ENCODE measurements at regions not wholly inside any gene's neighbourhood (a gene's known extent, or its start where the extent isn't known, plus 50 kb on each side); places are given as distances from the start of the nearest gene placed in this dataset.

DNA sequence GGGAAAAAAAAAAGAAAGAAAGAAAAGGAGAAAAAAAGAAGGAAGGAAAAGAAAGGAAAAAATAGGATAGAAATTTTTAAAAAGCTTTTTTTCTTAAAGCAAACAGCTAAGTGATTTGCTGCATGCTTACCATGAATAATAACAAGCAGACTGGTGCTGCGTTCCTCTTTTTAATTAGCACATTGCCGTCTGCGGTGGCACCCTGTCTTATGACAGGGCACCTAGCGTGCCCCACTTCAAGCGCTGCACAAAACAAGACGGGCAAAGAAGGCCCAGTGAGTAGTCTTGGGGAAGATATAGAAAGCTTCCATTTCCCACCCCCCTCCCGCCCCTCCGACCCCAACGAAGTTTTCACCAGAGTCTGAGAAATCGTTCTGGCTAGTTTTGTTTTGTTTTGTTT is 513.9 kb downstream of the ZNF608 start:
- TF ChIP-seq EZH2 (IDR thresholded peaks at IDR 0.05; ENCODE audit: borderline replicate concordance, low read depth, low read length, poor library complexity, severe bottlenecking) = no peak
- TF ChIP-seq CTCF (conservative IDR thresholded peaks at IDR 0.05; ENCODE audit: low read depth, low read length) = no peak
- intact Hi-C loops (cut with micrococcal nuclease; ENCODE audit: unreplicated experiment) = no loop called here
- POLR2A ChIA-PET (ENCODE audit: low non-redundant PET) = no interaction called here
- Histone ChIP-seq H3K27ac (ENCODE audit: low read depth, low read length, poor library complexity, severe bottlenecking) (no peak overlapping the region), H3K4me1 (ENCODE audit: insufficient read depth, low read length, poor library complexity, severe bottlenecking) (no peaks in the 10 kb centered on the region), H3K27me3 (replicated peaks; ENCODE audit: insufficient read depth, low read depth, low read length, poor library complexity) (no peaks in the 10 kb centered on the region), H3K9me3 (ENCODE audit: low read depth, low read length, poor library complexity, severe bottlenecking) (no peaks in the 10 kb centered on the region), H3K36me3 (ENCODE audit: insufficient read depth, low read length, poor library complexity, severe bottlenecking) (no peaks in the 10 kb centered on the region), H3K4me3 (ENCODE audit: low read depth, low read length, poor library complexity, severe bottlenecking) (no peak overlapping the region)
- CTCF ChIA-PET = no interaction called here
- BruUV-seq (replicated peaks) = no TSS peak
- no peak for DNase-seq (ENCODE audit: low spot score)

DNA sequence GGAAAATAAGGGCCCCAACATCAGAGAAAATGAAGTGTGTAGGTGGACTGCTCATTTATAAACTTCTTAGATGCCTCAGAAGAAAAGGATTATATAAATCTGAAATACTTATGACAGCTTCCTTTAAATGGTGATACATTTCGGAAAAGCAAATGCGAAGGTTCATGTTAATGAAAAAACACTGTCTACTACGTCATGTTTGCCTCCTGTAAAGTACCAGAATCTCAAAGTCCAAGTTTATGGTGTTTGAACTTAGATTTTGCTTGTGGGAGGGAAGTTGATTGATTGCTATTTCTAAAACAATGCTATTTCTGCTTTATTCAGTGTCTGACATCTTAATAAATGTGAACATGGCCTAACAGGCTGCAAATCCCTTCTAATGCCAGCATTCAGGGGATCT is 514.6 kb downstream of the ZNF608 start:
- no TSS peak for BruUV-seq (replicated peaks)
- intact Hi-C loops (cut with micrococcal nuclease; ENCODE audit: unreplicated experiment) = no loop called here
- CTCF ChIA-PET = no interaction called here

DNA sequence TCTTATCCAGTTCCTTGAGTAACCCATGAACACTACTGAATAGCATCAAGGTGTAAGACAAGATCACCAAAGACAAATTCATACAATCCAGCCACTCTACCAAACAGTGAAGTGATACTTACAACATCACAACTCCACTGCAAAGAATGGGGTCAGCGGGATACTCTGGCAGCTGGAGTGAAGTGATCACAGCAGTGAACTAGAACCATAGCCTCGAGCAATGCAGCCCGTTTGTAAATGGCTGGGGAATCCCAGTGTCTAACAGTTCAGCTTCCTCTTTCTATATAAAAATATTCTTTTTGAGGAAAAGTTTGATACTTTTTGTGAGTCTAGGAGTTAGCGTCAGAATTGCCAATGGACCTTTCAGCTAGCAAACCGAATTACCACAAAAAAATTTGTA is 515.2 kb downstream of the ZNF608 start:
- intact Hi-C loops (cut with micrococcal nuclease; ENCODE audit: unreplicated experiment) = no loop called here
- DNase-seq (ENCODE audit: low spot score) = no peak
- Histone ChIP-seq H3K4me1 (ENCODE audit: insufficient read depth, low read length, poor library complexity, severe bottlenecking) (no peaks in the 10 kb centered on the region), H3K36me3 (ENCODE audit: insufficient read depth, low read length, poor library complexity, severe bottlenecking) (no peaks in the 10 kb centered on the region), H3K9me3 (ENCODE audit: low read depth, low read length, poor library complexity, severe bottlenecking) (no peaks in the 10 kb centered on the region), H3K27ac (ENCODE audit: low read depth, low read length, poor library complexity, severe bottlenecking) (no peak overlapping the region), H3K27me3 (replicated peaks; ENCODE audit: insufficient read depth, low read depth, low read length, poor library complexity) (no peaks in the 10 kb centered on the region), H3K4me3 (ENCODE audit: low read depth, low read length, poor library complexity, severe bottlenecking) (no peak overlapping the region)
- CTCF ChIA-PET = no interaction called here
- POLR2A ChIA-PET (ENCODE audit: low non-redundant PET) = no interaction called here
- no TSS peak for BruUV-seq (replicated peaks)
- no peak for TF ChIP-seq EZH2 (IDR thresholded peaks at IDR 0.05; ENCODE audit: borderline replicate concordance, low read depth, low read length, poor library complexity, severe bottlenecking)
- no peak for TF ChIP-seq CTCF (conservative IDR thresholded peaks at IDR 0.05; ENCODE audit: low read depth, low read length)

More for the DNA sequence above, 514.6 kb downstream of the ZNF608 start:
- POLR2A ChIA-PET (ENCODE audit: low non-redundant PET) = no interaction called here
- no peaks in the 10 kb centered on the region for H3K9me3 ChIP-seq (ENCODE audit: low read depth, low read length, poor library complexity, severe bottlenecking)
- DNase-seq (ENCODE audit: low spot score) = no peak
- H3K27ac ChIP-seq (ENCODE audit: low read depth, low read length, poor library complexity, severe bottlenecking) = no peak overlapping the region
- no peaks in the 10 kb centered on the region for H3K36me3 ChIP-seq (ENCODE audit: insufficient read depth, low read length, poor library complexity, severe bottlenecking)
- H3K27me3 ChIP-seq (replicated peaks; ENCODE audit: insufficient read depth, low read depth, low read length, poor library complexity) = no peaks in the 10 kb centered on the region
- H3K4me3 ChIP-seq (ENCODE audit: low read depth, low read length, poor library complexity, severe bottlenecking) = no peak overlapping the region
- no peaks in the 10 kb centered on the region for H3K4me1 ChIP-seq (ENCODE audit: insufficient read depth, low read length, poor library complexity, severe bottlenecking)
- TF ChIP-seq EZH2 (IDR thresholded peaks at IDR 0.05; ENCODE audit: borderline replicate concordance, low read depth, low read length, poor library complexity, severe bottlenecking) = no peak
- no peak for TF ChIP-seq CTCF (conservative IDR thresholded peaks at IDR 0.05; ENCODE audit: low read depth, low read length)
